ENCODE measurements at regions not wholly inside any gene's neighbourhood (a gene's known extent, or its start where the extent isn't known, plus 50 kb on each side); places are given as distances from the start of the nearest gene placed in this dataset.

DNA sequence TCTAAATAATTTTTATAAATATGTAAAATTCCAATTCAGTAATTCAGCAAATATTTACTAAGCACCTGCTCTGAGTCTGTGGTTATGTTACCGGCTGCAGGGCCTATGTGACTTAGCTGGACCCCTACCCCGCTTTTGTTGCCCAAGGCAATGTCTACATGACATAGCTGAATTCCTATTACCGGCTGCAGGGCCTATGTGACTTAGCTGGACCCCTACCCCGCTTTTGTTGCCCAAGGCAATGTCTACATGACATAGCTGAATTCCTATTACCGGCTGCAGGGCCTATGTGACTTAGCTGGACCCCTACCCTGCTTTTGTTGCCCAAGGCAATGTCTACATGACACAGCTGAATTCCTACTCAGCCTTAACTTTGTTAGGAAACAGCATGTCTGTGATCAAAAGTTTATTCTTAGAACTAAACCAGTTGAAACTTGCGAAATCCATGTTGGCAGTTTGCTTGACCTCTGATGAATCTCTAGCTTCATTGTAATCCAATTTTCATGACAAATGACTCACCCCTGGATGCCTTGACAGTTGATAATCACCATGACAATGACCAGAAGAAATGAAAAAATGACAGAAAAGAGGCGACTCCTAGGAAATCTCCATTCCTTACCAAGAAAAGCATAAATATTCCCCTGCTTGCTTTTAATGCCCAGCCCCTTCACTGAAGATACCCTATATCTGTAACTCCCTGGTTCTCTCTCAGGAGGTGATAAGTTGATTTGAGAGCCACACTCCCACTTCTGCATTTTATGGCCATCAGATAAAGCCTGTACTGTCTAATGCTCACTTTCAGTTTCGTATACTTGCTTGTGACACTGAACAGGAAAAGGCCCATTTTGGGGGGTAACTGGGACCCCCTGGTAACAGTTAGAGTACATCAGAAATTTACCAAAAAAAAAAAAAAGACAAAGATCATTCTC, 148.4 kb upstream of the SYT10 start:
- TF ChIP-seq POLR2A (IDR thresholded peaks at IDR 0.05; ENCODE audit: low read depth): no peak
- no peak for TF ChIP-seq EP300 (IDR thresholded peaks at IDR 0.05)

Data from esophagus muscularis mucosa (tissue), 2 donors.